H4 (cell line): ENCODE measurements at regions not wholly inside any gene's neighbourhood (a gene's known extent, or its start where the extent isn't known, plus 50 kb on each side); places are given as distances from the start of the nearest gene placed in this dataset.
"Not testable (repeated sequence)": the region's sequence is repeated elsewhere in the genome, so short reads cannot be mapped to it uniquely, and the experiment has no call there.

Experiments used
- DNase-seq: peaks from one replicate; pipeline ENCODE4 v3.0.0-alpha.2; 2015; ENCODE audit warnings: low spot score

GRCh38 chr2:175414882-175415487, 233.5 kb upstream of the ATP5MC3 start:
- peak; percentile 81 for DNase-seq

GRCh38 chr2:175414191-175414881, 232.8 kb upstream of the ATP5MC3 start:
- no peak for DNase-seq

GRCh38 chr2:175410941-175411340, 229.4 kb upstream of the ATP5MC3 start:
- DNase-seq, result not testable (repeated sequence)

GRCh38 chr2:175404839-175405238, 223.3 kb upstream of the ATP5MC3 start:
- DNase-seq, result no peak

- no peak for DNase-seq
Measured at GRCh38 chr2:175403599-175404221, 222.2 kb upstream of the ATP5MC3 start.

- DNase-seq, result no peak
Measured at GRCh38 chr2:175402571-175402970, 221.1 kb upstream of the ATP5MC3 start.

- DNase-seq, result no peak
Measured at GRCh38 chr2:175401956-175402469, 220.5 kb upstream of the ATP5MC3 start.

- DNase-seq, result no peak
Measured at GRCh38 chr2:175400975-175401374, 219.5 kb upstream of the ATP5MC3 start.

GRCh38 chr2:175399326-175399725, 217.8 kb upstream of the ATP5MC3 start:
- no peak for DNase-seq

- DNase-seq, result no peak
Measured at GRCh38 chr2:175398848-175399247, 217.3 kb upstream of the ATP5MC3 start.

- DNase-seq, result no peak
Measured at GRCh38 chr2:175396696-175397095, 215.2 kb upstream of the ATP5MC3 start.

GRCh38 chr2:175393851-175394250, 212.3 kb upstream of the ATP5MC3 start:
- no peak for DNase-seq

- DNase-seq, result no peak
Measured at GRCh38 chr2:175383286-175383685, 201.8 kb upstream of the ATP5MC3 start.

- no peak for DNase-seq
Measured at GRCh38 chr2:175373729-175374128, 192.2 kb upstream of the ATP5MC3 start.

- peak; percentile 40 for DNase-seq
Measured at GRCh38 chr2:175372704-175373701, 191.5 kb upstream of the ATP5MC3 start.

- DNase-seq, result no peak
Measured at GRCh38 chr2:175371378-175371777, 189.9 kb upstream of the ATP5MC3 start.

- DNase-seq, result peak; percentile 54
Measured at GRCh38 chr2:175366815-175367214, 185.3 kb upstream of the ATP5MC3 start.

GRCh38 chr2:175363699-175364098, 182.2 kb upstream of the ATP5MC3 start:
- no peak for DNase-seq

- no peak for DNase-seq
Measured at GRCh38 chr2:175362331-175362730, 180.8 kb upstream of the ATP5MC3 start.

- no peak for DNase-seq
Measured at GRCh38 chr2:175359710-175360109, 178.2 kb upstream of the ATP5MC3 start.

- no peak for DNase-seq
Measured at GRCh38 chr2:175356901-175357300, 175.4 kb upstream of the ATP5MC3 start.

- DNase-seq, result no peak
Measured at GRCh38 chr2:175355246-175355645, 173.7 kb upstream of the ATP5MC3 start.
